HCT116 (cell line): ENCODE measurements at regions not wholly inside any gene's neighbourhood (a gene's known extent, or its start where the extent isn't known, plus 50 kb on each side); places are given as distances from the start of the nearest gene placed in this dataset.

ENCODE experiments used
- ATAC-seq: fragments of 200-7000 bp; cut with Tn5 transposase; 2 replicates; pipeline ENCODE4 v1.9.1; 2020; ENCODE audit warnings: mild to moderate bottlenecking, moderate library complexity
- BruUV-seq: library from RNA; stranded (reverse); fragments of 400-500 nt; replicated peaks from 2 replicates; lab custom pipeline; 2021; lab: Mats Ljungman, UMichigan
- CTCF ChIA-PET: fragments of 300-600 bp; sonication (Branson Sonifier 250); formaldehyde crosslinking; loops from one replicate; lab custom pipeline; 2021; ENCODE audit warnings: antibody characterized with exemption; lab: Charles Lee
- POLR2A ChIA-PET: fragments of 300-600, 350-600 bp; sonication (Branson Sonifier 250); formaldehyde crosslinking; loops from one replicate; lab custom pipeline; 2021; ENCODE audit warnings: antibody characterized with exemption; lab: Charles Lee
- RAD21 ChIA-PET, 2 experiments: fragments of 300-600 bp; sonication (Branson Sonifier 250); formaldehyde crosslinking; loops; one replicate each; lab custom pipeline; 2023; ENCODE audit warnings: low total read pairs in 2 of 2; ENCODE audit not compliant: uncharacterized antibody in 2 of 2, unreplicated experiment in 2 of 2, low non-redundant PET in 1 of 2; lab: Charles Lee
- DNase-seq: peaks from one replicate; pipeline ENCODE4 v3.0.0-alpha.2; 2010; ENCODE audit warnings: low read depth, low spot score
- H2AFZ ChIP-seq: fragments of 200-600 bp; shearing (Covaris generic), sonication (generic); 2 replicates; pipeline ENCODE4 v1.6.1; 2017; ENCODE audit warnings: low read depth, mixed run types, mixed read lengths, antibody characterized with exemption, low read length; ENCODE audit not compliant: poor library complexity, severe bottlenecking
- H3K27ac ChIP-seq: 2 replicates; pipeline ENCODE4 v1.5.1; 2012; ENCODE audit warnings: low read depth, low read length
- H3K27me3 ChIP-seq: fragments of 200-600 bp; sonication (generic); 2 replicates; pipeline ENCODE4 v1.6.1; 2016; ENCODE audit warnings: mixed run types, low read length, mixed read lengths; ENCODE audit not compliant: insufficient read depth
- H3K36me3 ChIP-seq, 2 experiments: fragments of 200-500 bp in 1 of 2; fragments of 200-600 bp in 1 of 2; sonication (Bioruptor generic) in 1 of 2; sonication (generic) in 1 of 2; 2 replicates each; pipeline versions ENCODE4 v1.5.1 to v1.6.1; 2014 to 2016; ENCODE audit warnings: low read length in 2 of 2, inconsistent platforms in 1 of 2, mixed read lengths in 1 of 2, mixed run types in 1 of 2; ENCODE audit not compliant: insufficient read depth in 2 of 2, control insufficient read depth in 1 of 2
- H3K4me1 ChIP-seq, 2 experiments: fragments of 200-600 bp in 1 of 2; sonication (generic) in 1 of 2; 2 replicates each; pipeline versions ENCODE4 v1.5.1 to v1.6.1; 2012 to 2017; ENCODE audit warnings: low read length in 2 of 2, inconsistent platforms in 1 of 2, mild to moderate bottlenecking in 1 of 2, mixed read lengths in 1 of 2, mixed run types in 1 of 2, moderate library complexity in 1 of 2; ENCODE audit not compliant: insufficient read depth in 2 of 2, control insufficient read depth in 1 of 2
- H3K4me2 ChIP-seq: fragments of 200-600 bp; sonication (generic); 2 replicates; pipeline ENCODE4 v1.6.1; 2017; ENCODE audit warnings: mixed run types, low read length, mixed read lengths
- H3K4me3 ChIP-seq, 2 experiments: fragments of 200-600 bp in 1 of 2; sonication (generic) in 1 of 2; replicated peaks in 1 of 2; 2 replicates each; pipeline ENCODE4 v1.5.1; 2011 to 2016; ENCODE audit warnings: low read length in 2 of 2, control low read depth in 1 of 2, low read depth in 1 of 2, mild to moderate bottlenecking in 1 of 2, mixed read lengths in 1 of 2, mixed run types in 1 of 2
- H3K79me2 ChIP-seq: fragments of 200-600 bp; sonication (generic); 2 replicates; pipeline ENCODE4 v1.6.1; 2017; ENCODE audit warnings: mild to moderate bottlenecking, mixed run types, low read length, moderate library complexity, mixed read lengths; ENCODE audit not compliant: insufficient read depth
- H3K9ac ChIP-seq: fragments of 200-600 bp; sonication (generic); 2 replicates; pipeline ENCODE4 v1.6.1; 2016; ENCODE audit warnings: low read length, mixed read lengths
- H3K9me2 ChIP-seq: fragments of 200-600 bp; sonication (generic), shearing (Covaris generic); 2 replicates; pipeline ENCODE4 v1.6.1; 2017; ENCODE audit warnings: mixed run types, mild to moderate bottlenecking, moderate library complexity; ENCODE audit not compliant: insufficient read depth
- H3K9me3 ChIP-seq, 2 experiments: fragments of 200-500 bp in 1 of 2; fragments of 200-600 bp in 1 of 2; sonication (Bioruptor generic) in 1 of 2; sonication (generic) in 1 of 2; 2 replicates each; pipeline ENCODE4 v1.6.1; 2014 to 2017; ENCODE audit warnings: low read length in 2 of 2, mixed read lengths in 2 of 2, inconsistent platforms in 1 of 2, low read depth in 1 of 2, mild to moderate bottlenecking in 1 of 2, mixed run types in 1 of 2, moderate library complexity in 1 of 2; ENCODE audit not compliant: control insufficient read depth in 1 of 2, insufficient read depth in 1 of 2
- H4K20me1 ChIP-seq: fragments of 200-600 bp; sonication (generic), shearing (Covaris generic); 2 replicates; pipeline ENCODE4 v1.6.1; 2017; ENCODE audit warnings: mixed run types, mild to moderate bottlenecking, moderate library complexity; ENCODE audit not compliant: insufficient read depth
- ATF3 ChIP-seq: IDR thresholded peaks from 2 replicates; pipeline ENCODE4 v1.6.1; 2012
- CTCF ChIP-seq, 3 experiments: fragments of 200-600 bp in 1 of 3; sonication (generic) in 1 of 3; IDR thresholded peaks in 2 of 3; conservative IDR thresholded peaks in 1 of 3; 2 replicates each; pipeline ENCODE4 v1.5.1; 2012 to 2017; ENCODE audit warnings: low read depth in 2 of 3, low read length in 2 of 3, antibody characterized with exemption in 1 of 3, borderline replicate concordance in 1 of 3, control low read depth in 1 of 3, mild to moderate bottlenecking in 1 of 3, mixed read lengths in 1 of 3, mixed run types in 1 of 3, moderate library complexity in 1 of 3; ENCODE audit not compliant: insufficient read depth in 1 of 3
- EGR1 ChIP-seq: IDR thresholded peaks from 2 replicates; pipeline ENCODE4 v1.6.1; 2012; ENCODE audit warnings: low read depth
- ELF1 ChIP-seq: IDR thresholded peaks from 2 replicates; pipeline ENCODE4 v1.6.1; 2012; ENCODE audit warnings: low read depth, borderline replicate concordance
- EZH2 ChIP-seq: fragments of 200-600 bp; sonication (generic); IDR thresholded peaks from 2 replicates; pipeline ENCODE4 v1.6.1; 2017; ENCODE audit warnings: antibody characterized with exemption, mixed run types
- EZH2phosphoT487 ChIP-seq: fragments of 200-600 bp; IDR thresholded peaks from 2 replicates; pipeline ENCODE4 v1.6.1; 2018; ENCODE audit warnings: antibody characterized with exemption, borderline replicate concordance
- FOSL1 ChIP-seq: IDR thresholded peaks from 2 replicates; pipeline ENCODE4 v1.6.1; 2012; ENCODE audit warnings: low read depth
- MAX ChIP-seq: IDR thresholded peaks from 2 replicates; pipeline ENCODE4 v1.6.1; 2012
- POLR2A ChIP-seq: IDR thresholded peaks from 2 replicates; pipeline ENCODE4 v1.7.0; 2011; ENCODE audit warnings: borderline replicate concordance; ENCODE audit not compliant: insufficient read depth, insufficient read length; ENCODE audit errors: extremely low read depth
- POLR2AphosphoS5 ChIP-seq: IDR thresholded peaks from 2 replicates; pipeline ENCODE4 v1.6.1; 2011; ENCODE audit warnings: mild to moderate bottlenecking, low read depth, low read length, moderate library complexity
- RAD21 ChIP-seq: IDR thresholded peaks from 2 replicates; pipeline ENCODE4 v1.6.1; 2012; ENCODE audit warnings: low read depth, mild to moderate bottlenecking
- REST ChIP-seq: IDR thresholded peaks from 2 replicates; pipeline ENCODE4 v1.6.1; 2012; ENCODE audit warnings: low read depth
- SIN3A ChIP-seq: IDR thresholded peaks from 2 replicates; pipeline ENCODE4 v1.6.1; 2012; ENCODE audit warnings: low read depth
- SRF ChIP-seq: IDR thresholded peaks from 2 replicates; pipeline ENCODE4 v1.6.1; 2012; ENCODE audit warnings: low read depth
- TCF7L2 ChIP-seq: IDR thresholded peaks from 2 replicates; pipeline ENCODE4 v1.7.0; 2011; ENCODE audit warnings: borderline replicate concordance, inconsistent platforms; ENCODE audit not compliant: insufficient read depth, insufficient read length; ENCODE audit errors: extremely low read depth
- YY1 ChIP-seq: IDR thresholded peaks from 2 replicates; pipeline ENCODE4 v1.6.1; 2011; ENCODE audit warnings: low read length, low read depth, moderate library complexity, mild to moderate bottlenecking; ENCODE audit not compliant: insufficient replicate concordance; ENCODE audit errors: extremely low read depth
- ZFX ChIP-seq: fragments of 450-650 bp; IDR thresholded peaks from 2 replicates; pipeline ENCODE4 v1.6.1; 2017
- ZNF274 ChIP-seq: fragments of 200-500 bp; sonication (Bioruptor generic); IDR thresholded peaks from 2 replicates; pipeline ENCODE4 v1.6.1; 2014; ENCODE audit warnings: mild to moderate bottlenecking, low read depth, low read length, inconsistent platforms
- intact Hi-C: fragments of 100-400 bp; cut with micrococcal nuclease; formaldehyde crosslinking; loops from 2 replicates; pipeline ENCODE4 v1.10.0; 2022

- H3K27ac ChIP-seq, result no peak overlapping the region
- TF ChIP-seq SRF (no peak), EZH2 (no peak), ELF1 (no peak), POLR2AphosphoS5 (no peak), EZH2phosphoT487 (no peak), FOSL1 (no peak), ATF3 (no peak), SIN3A (no peak), RAD21 (no peak), REST (no peak), EGR1 (no peak), POLR2A (no peak), ZNF274 (no peak), CTCF (IDR thresholded peaks at IDR 0.05 in 2 of 3, conservative IDR thresholded peaks at IDR 0.05 in 1 of 3; ENCODE audit: borderline replicate concordance in 1 of 3, insufficient read depth in 1 of 3, low read depth in 2 of 3, low read length in 2 of 3) (no peak), YY1 (no peak), TCF7L2 (no peak), MAX (no peak), ZFX (no peak)
- TF ChIP-seq, all 23 proteins: peak for 0
- peaks cover 4 to 20% of the 10 kb centered on the region in 2 experiments; a peak in 3 of 4 replicates for H3K9me3 ChIP-seq
- H3K4me1 ChIP-seq, result no peaks in the 10 kb centered on the region
- ChIA-PET RAD21 (no interaction called here), CTCF (no interaction called here), POLR2A (no interaction called here)
- no peak for DNase-seq
- ATAC-seq, result no peak
- H3K79me2 ChIP-seq, result no peaks in the 10 kb centered on the region
- H3K9ac ChIP-seq, result no peak overlapping the region
- no peaks in the 10 kb centered on the region for H4K20me1 ChIP-seq
- no peaks in the 10 kb centered on the region for H3K9me2 ChIP-seq
- BruUV-seq, result no TSS peak
- no peaks in the 10 kb centered on the region for H3K36me3 ChIP-seq
- intact Hi-C loops, result no loop called here
- no peak overlapping the region for H3K4me2 ChIP-seq
- no peak overlapping the region for H3K4me3 ChIP-seq
- no peak overlapping the region for H2AFZ ChIP-seq
- no peaks in the 10 kb centered on the region for H3K27me3 ChIP-seq
These were observed 1074.9 kb downstream of the PCDH17 start for GRCh38 chr13:58706421-58706820.
